DMS153 (cell line): ENCODE measurements at regions not wholly inside any gene's neighbourhood (a gene's known extent, or its start where the extent isn't known, plus 50 kb on each side); places are given as distances from the start of the nearest gene placed in this dataset.
"Not testable (repeated sequence)": the region's sequence is repeated elsewhere in the genome, so short reads cannot be mapped to it uniquely, and the experiment has no call there.

Experiments
- DNase-seq: peaks from one replicate; lab custom pipeline; 2025; lab: John Stamatoyannopoulos, UW

DNA sequence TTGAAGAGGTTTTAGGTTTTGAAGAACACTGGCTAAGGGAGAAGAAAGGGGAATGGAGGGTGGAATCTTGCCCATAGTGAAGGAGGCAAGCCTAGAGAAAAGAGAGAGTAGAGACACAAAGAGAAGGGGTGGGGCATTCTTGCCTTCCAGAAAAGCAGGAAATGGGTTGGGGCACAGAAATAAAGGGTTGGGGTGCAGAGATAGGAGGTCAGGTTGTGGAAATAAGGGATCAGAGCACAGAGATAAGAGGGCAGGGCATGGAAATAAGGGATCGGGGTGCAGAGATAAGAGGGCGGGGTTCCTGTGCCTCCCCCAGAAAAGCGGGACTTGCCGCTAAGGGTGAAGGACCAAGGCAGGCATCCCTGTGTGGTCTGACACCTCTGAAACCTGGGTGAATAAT, 69.9 kb downstream of the ALG1L2 start:
- DNase-seq: not testable (repeated sequence)

DNA sequence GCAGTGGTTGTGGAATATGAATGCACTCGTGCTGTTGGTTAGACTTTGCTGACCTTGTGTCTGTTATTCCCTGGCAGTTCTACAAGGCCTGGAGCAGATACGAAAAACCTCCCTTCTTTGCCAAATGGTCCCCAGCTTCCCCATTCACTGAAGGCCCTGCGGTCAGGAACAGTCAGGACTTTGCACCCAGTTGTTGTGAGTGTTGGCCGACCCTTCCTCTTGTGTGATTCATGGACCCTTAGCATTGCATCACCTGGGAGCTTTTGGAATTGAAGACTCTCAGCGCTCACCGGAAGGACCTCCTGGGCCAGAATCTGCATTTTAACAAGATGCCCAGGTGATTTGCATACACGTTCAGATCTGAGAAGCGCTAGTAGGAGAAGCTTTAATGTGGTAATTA, 71.6 kb downstream of the ALG1L2 start:
- not testable (repeated sequence) for DNase-seq

DNA sequence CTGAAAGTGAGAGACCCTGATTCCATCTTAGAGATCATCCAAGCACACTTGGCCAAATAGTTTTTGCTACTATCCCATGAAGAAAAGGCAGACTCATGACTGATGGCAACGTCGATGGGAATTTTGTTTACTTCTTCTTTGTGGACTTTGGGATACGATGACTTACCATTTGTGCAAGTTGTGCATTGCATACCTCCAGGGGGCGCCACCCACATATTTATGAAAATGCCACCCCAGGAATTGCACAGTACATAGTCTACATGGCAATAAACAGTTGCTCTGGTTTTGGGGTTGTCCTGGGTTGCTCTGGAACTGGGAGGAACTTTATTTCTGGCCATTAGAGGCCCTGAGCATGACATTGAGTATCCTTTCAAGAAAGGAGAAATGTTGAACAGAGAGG, 73.8 kb downstream of the ALG1L2 start:
- DNase-seq: not testable (repeated sequence)

DNA sequence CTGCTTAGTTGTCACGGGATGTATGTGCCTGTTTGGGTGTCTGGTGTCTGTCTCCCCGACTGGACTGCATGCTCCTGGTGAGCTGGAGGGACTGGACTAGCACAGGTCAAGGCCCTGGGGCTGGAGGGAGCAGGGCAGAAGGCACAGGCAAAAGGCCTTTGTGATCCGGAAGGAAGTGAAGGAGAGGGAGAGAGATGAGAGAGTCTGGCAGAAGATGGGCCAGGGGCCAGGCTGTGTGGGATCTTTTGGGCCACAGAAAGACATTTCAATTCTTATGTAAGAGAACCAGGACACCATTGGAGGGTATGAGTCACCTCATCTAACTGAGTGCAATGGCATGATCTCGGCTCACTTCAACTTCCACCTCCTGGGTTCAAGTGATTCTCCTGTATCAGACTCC, 85.2 kb downstream of the ALG1L2 start:
- DNase-seq: not testable (repeated sequence)

DNA sequence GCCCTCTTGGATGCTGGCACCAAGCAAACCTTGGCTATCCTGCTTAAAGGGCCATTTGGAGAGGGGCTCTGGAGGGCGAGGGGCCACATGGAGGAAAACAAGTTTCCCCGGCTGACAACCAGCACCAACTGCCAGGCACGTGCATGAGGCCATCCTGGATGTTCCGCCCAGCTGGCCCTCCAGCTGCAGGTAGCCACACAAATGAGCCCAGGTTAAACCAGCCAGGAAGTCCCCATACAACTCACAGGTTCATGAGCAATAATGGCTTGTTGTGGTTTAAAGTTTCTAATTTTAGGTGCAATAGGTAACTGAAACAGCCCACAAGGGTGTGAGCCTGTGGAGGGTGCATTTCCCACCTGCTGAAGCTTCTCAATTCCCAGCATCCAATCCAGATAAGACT, 93.6 kb downstream of the ALG1L2 start:
- DNase-seq: not testable (repeated sequence)

DNA sequence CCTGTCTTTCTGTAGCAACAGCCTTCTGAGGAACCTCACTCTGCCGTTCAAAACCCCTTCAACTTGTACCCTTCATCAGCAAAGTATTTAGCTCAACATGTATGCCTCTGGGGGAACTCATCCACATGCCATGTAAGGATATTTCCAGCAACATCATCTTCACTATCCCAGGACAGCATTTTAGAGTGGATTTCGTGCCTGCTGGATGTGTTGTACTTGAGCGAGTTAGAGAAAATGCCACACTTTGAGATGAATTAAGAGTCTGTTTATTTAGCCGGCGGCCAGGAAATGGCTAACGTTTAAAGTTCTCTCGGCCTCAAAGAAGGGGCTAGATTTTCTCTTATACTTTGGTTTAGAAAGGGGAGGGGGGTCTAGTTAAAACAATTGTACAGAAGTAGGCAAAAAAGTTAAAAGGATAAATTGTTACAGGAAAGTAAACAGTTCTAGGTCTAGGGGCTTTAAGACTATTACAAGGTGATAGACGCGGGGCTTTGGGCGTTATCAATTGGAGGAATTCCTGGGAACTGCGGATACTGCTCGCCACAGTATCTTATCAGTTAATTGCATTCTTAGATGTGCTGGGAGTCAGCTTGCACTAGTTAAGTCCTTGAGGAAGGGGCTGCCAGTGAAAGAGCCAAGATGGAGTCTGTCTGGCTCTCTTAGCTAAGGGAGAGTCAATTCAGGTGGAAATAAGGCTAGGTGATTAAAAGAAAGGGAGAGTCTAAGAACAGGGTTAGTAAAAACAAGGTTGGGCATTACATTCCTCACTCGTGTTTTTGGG, 95.0 kb downstream of the ALG1L2 start:
- not testable (repeated sequence) for DNase-seq

DNA sequence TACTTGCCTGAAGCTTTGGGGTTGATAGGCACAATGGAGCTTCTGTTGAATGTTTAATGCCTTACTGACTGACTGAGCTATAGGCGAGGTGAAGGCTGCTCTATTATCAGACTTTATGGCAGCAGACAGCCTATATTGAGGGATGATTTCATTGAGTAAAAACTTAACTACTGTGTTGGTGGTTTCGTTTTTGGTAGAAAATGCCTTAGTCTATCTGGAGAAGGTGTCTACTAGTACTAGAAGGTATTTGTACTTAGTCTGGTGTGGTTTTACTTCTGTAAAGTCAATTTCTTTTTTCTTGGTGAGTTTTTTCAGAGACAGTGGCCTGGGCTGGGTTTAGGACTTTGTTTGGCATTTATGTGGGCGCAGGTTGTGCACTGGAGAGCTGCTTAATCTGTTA, 97.2 kb downstream of the ALG1L2 start:
- not testable (repeated sequence) for DNase-seq

DNA sequence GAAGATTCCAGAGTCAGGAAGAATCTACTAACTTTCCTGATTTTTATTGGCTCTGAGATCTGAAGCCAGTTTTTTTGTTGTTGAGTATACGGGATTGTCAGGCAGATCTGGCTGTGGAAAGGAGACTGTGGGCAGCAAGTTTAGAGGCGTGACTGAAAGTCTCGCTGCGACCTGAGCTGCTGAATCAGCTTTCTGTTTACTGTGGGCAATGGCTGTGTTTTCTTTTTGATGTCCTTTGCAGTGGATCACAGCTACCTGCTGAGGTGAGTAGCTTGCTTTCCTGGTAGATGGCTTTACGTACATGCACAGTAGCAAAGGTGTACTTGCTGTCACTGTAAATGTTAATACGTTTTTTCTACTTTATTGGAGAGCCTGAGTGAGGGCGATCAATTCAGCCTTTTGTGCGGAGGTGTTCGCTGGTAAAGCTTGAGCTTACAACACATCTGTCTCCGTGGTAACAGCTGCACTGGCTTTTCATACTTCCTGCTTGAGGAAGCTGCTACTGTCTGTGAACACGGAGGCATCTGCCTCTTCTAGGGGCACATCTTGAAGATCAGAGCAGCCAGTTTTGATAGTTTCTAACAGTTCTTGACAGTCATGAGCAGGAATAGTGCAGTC, 97.8 kb downstream of the ALG1L2 start:
- peak; percentile 10 for DNase-seq

DNA sequence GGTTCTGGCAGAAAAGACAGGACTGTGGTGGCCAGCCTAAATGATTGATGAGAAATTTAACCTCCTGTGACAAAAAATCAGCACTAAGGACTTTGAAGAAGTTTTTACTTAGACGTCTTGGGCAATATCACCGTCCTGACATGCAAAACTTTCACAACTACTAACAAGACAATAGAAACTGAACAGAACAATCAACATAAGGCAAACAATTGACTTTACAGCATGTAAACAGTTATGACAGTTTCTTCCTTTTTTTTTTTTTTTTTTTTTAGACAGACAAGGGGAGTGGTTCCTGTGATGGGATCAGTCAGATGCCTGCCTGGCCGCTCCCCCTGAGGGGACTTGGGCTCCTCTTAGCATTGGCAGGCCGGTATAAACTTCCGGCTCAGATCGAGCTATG, 100.8 kb downstream of the ALG1L2 start:
- DNase-seq: not testable (repeated sequence)

DNA sequence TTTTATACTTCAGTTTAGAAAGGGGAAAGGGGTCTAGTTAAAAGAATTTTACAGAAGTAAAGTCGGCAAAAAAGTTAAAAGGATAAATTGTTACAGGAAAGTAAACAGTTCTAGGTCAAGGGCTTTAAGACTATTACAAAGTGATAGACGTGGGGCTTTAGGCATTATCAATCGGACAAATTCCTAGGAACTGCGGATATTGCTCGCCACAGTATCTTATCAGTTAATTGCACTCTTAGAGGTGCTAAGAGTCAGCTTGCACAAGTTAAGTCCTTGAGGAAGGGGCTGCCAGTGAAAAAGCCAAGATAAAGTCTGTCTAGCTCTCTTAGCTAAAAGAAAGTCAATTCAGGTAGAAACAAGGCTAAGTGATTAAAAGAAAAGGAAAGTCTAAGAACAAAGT, 102.1 kb downstream of the ALG1L2 start:
- not testable (repeated sequence) for DNase-seq

DNA sequence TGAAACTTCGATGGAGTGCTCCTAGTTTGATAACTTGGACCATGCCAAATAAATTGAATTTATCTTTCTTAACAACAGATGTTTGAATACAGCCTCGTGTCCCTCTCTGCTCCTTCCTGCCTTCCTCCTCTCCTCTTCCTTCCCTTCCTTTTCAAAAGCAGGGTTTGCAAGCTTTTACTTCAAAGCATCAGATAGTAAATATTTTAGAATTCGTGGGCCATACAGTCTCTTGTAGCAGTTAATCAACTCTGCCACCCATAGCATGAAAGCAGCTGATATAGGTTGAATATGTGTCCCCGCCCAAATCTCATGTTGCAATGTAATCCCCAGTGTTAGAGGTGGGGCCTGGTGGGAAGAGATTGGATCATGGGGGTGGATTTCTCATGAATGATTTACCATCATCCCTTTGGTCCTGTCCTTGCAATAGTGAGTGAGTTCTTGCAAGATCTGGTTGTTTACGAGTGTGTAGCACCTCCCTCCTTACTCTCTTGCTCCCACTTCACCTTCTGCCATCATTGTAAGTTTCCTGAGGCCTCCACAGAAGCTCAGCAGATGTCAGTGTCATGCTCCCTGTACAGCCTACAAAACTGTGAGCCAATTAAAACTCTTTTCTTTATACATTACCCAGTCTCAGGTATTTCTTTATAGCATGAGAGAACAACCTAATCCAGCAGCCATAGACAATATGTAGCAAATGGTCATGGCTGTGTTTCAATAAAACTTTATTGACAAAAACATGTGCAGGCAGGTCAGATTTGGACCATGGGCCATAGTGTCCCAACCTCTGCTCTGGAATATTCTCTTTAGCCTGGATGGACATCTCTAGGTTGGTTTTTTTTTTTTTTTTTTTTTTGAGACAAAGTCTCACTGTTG, 102.8 kb downstream of the ALG1L2 start:
- DNase-seq: not testable (repeated sequence)

DNA sequence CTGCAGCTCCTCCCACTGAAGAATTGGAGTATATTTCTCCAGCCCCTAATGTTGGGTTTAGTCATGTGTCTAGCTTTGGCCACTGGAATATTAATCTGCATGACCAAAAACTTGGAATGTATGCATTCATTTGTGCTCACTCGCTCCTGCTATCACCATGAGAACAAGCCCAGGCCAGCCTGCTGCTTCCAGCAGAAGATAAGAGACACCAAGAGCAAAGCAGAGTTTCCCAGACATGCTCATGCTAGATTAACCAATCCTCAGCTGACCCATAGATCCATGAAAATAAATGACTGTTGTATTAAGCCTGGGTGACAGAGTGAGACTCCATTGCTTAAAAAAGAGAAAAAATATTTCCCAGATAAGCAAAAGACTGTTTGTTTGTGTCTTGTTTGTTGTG, 119.6 kb downstream of the ALG1L2 start:
- DNase-seq: not testable (repeated sequence)

DNA sequence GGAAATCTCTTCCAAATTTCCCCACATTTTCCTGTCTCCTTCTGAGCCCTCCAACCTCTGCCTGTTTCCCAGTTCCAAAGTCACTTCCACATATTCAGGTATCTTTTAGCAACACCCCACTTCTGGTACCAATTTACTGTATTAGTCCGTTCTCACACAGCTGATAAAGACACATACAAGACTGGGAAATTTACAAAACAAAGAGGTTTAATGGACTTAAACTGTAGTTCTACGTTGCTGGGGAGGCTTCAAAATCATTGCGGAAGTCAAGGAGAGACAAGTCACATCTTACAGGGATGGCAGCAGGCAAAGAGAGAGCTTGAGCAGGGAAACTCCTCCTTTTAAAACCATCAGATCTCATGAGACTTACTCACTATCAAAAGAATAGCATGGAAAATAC, 122.0 kb downstream of the ALG1L2 start:
- not testable (repeated sequence) for DNase-seq

DNA sequence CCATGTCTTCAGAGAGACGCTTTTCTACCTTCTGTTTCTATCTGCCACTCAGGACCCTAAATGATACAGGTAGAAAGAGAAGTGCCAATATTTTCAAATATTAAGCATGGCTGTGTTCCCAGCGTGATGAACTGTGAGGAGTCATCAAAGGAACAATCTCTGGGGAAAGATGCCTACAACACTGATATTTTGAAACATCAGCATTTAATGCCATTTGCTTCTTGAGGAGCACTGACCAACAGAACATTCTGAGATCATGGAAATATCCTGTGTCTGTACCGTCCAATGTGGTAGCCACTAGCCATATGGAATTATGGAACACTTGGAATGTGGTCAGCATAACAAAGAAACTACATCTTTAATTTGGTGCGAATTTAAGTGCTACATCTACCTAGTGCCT, 117.9 kb upstream of the COL6A5 start:
- DNase-seq: no peak

DNA sequence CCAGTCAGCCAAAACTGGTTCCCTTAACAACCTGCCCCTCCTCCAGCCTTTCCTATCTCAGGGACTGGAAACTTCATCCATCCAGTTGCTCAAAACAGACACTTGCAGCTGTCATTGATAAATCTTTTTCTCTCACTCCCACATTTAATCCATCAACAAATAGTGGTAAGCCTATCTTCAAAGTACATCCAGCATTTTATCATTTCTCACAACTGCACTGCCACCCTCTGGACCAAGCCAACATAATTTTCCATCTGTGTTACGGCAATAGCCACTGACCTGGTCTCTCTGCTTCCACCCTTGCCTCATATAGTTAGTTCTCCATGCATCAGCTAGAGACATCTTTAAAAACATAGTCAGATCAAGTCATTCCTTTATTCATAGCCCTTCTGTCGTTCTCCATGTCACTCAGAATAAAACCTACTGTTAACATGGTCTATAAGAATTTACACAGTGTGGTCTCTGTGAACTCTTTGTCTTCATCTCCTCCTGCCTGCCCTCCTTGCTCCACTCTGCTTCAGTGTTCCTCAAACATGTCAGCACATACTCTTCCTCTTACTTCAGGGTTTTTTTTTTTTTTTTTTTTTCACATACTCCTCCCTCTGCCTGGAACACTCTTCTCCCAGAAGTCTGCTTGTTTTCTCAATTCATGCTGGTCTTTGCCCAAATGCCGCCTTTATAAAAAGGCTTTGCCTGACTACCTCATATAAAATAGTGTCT, 102.5 kb upstream of the COL6A5 start:
- peak; percentile 22 for DNase-seq

DNA sequence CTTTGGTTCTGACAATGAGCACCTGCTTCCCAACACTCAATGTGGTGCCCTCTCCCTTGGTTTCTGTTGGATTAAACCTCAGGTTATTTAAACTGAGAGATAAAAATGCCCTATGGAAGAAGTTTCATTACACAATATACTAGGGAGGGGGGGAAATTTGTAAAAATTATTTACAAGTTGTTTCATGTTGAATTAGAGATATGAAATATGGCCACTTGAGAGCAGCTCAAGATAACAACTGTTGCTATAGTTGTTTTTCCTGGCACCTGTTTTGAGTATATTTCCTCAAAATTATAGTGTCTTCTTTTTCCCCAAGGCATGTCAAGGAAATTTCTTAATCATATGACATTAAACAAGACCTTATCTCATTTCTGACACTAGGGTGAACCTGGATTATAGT, 101.7 kb upstream of the COL6A5 start:
- DNase-seq: no peak

DNA sequence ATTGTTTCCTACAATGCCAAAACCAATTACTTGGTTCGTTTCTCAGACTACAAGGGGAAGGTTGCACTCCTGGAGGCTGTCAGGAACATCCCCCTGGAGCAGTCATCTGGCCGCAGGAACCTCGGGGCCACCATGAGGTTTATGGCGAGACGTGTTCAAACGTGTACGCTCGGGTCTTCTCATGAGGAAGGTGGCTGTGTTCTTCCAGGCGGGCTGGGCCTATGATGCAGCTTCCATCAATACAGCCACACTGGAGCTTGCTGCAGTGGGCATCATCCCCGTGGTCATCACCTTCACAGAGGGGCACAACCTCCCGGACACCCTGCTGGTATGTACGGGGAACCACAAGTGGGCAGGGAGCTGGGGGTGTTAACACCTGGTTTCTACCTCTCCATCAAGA, 94.5 kb upstream of the COL6A5 start:
- no peak for DNase-seq

DNA sequence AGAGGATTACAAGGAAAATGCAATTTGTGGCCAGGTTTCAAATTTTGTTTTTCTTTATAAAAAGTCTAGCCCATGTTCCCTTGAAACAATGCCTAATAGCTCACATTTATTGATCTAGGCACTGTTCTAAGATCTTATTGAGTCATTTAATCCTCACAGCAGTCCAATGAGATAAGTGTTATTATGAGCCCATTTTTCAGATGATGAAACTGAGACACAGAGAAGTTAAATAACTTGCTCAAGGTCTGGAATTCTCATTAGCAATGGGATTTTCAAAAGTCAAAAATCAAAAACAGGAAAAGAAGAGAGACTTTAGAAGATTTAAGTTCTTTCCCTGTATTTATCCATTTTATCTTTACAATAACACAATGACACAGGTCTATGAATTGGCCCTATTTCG, 90.0 kb upstream of the COL6A5 start:
- no peak for DNase-seq

DNA sequence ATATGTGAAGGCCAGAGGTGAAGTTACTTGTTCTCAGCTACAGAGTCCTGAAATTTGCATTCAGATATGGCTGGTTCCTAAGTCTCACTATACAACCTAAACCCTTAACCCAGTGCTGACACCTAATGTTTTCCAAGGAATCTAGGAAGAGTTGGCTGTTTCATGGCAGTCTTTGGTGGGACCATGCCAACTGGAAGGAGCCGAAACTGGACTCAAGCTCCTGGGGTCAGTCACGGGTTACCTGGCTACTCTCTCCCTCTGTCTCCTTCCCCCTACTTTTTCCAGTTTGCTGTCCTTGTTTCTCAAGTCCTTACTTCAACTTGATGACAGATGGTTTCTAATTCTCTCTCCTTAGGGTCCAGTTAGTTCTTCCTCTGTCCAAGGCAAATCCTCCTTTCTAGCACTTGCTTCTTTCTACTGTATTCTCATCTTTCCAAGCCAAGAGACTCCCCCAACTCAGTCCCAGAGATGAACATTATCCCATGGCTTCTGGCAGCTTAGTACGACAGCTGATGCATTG, 88.6 kb upstream of the COL6A5 start:
- DNase-seq: no peak

DNA sequence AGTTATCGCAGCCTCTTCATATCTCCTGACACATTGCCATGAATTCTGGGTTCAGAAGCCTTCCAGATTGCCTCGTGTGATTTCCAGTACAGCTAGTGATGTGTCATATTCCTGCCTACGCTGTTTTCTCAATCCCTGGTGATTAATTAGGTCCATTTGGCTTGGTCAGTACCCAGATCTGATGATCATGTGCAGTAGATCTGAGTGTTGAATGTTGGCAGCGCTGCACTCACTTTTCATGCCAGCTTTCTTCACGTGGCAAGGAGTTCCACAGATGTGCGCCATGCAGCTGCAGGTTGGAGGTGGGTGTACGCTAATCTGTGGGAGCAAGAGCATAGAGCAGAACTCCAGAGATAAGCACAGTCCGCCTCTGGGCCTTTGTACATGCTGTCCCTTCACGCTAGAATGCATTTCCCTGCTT, 86.9 kb upstream of the COL6A5 start:
- no peak for DNase-seq

DNA sequence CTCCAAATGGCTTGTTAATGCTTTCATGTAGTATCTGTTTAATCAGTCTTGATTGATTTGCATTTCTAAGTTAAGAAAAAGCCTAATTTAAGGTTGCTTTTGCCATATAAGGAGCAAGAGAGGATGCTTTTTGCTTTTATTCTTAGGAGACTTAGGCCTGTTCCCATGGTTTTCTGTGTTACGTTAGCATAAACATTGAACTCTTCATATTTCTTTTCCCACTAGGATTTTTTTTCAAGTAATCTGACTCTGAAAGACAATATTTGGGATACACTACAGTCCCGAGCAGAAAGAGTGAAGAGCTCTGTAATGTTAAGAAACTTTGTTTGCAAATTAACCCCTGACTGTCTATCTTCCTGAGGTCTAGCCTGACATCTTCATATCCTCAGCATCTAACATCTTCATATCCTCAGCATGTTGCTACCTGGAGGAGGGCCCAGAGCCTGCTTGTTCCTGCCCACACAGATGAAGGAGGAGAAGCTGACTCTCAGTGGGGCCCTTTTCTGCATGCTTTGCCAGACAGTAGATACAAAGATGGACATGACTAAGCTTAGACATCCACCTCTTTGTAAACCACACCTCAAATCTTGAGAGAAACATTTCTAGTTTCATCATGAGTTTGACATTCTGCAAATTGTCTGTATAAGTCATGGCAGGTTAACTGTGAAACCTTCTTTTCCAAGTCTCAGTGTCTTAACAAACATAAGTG, 86.2 kb upstream of the COL6A5 start:
- no peak for DNase-seq
